SH-SY5Y (cell line): ENCODE measurements at regions not wholly inside any gene's neighbourhood (a gene's known extent, or its start where the extent isn't known, plus 50 kb on each side); places are given as distances from the start of the nearest gene placed in this dataset.

Experiments used
- GATA2 ChIP-seq: IDR thresholded peaks from 2 replicates; pipeline ENCODE4 v1.6.1; 2011; ENCODE audit warnings: mild to moderate bottlenecking, low read depth, low read length
- GATA3 ChIP-seq: IDR thresholded peaks from 2 replicates; pipeline ENCODE4 v1.6.1; 2011; ENCODE audit warnings: low read depth, mild to moderate bottlenecking, low read length, moderate library complexity

GRCh38 chr2:37842732-37843440, 82.2 kb upstream of the RMDN2 start:
- TF ChIP-seq GATA2 (no peak), GATA3 (no peak)

DNA sequence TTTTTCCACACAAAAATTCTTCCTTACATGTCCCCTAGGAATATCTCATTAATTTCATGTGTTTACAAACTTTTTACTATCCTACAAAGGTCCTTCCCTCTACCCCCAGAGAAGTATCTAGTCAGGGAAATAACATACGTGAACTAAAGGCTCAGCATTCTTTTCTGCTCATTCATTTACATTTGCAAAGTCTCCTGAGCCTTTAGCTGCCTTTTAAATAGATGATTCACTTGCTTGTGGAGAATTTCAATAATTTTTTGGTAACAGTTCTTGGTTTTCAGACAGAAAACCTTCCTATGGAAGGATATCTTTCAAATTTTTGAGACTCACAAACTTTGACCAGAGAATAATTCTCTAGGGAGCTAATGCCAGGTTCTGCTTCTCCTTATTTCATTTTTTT, 81.5 kb upstream of the RMDN2 start:
- no peak for TF ChIP-seq GATA3
- no peak for TF ChIP-seq GATA2

- TF ChIP-seq GATA2 (no peak), GATA3 (no peak)
Measured at GRCh38 chr2:37846207-37846606, 78.9 kb upstream of the RMDN2 start.

DNA sequence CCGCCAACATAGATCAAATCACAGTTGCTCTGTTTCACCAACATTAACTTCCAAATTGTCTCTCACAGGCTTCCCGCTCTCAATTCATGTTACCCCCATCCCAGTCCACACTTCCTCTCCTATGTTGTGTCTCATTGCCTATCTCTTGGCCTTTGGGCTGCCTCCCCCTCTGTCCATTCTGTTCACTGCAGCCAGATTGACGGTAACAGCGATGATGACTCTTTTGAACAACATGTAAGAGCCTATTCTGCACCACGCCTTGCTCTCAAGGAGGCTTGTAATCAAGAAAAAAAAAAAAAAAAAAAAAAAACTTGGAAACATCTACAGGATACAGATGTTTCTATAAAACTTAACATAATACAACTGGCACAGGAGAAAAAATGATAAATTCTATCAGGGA, 77.3 kb upstream of the RMDN2 start:
- TF ChIP-seq GATA2, result no peak

GRCh38 chr2:37848451-37848850, 76.6 kb upstream of the RMDN2 start:
- no peak for TF ChIP-seq GATA2
- TF ChIP-seq GATA3, result no peak

DNA sequence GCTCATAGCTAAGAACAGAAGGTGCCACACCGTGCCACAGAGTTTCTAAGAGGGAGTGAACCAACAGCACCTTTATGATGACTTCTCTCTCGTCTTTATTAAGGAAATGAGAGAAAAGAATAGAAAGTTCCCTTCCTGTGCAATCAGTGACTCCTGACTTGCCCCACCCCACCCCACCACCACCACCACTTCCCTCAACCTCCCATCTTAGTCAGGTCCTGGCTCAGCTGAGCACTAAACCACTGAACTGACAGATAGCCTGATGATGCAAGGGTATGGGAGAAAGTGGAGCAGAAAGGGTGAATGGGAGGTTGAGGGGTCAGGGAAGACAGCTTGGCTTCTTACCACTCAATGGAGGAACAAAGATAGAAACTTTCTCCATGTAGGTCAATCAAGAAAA, 75.2 kb upstream of the RMDN2 start:
- no peak for TF ChIP-seq GATA3
- TF ChIP-seq GATA2, result no peak

DNA sequence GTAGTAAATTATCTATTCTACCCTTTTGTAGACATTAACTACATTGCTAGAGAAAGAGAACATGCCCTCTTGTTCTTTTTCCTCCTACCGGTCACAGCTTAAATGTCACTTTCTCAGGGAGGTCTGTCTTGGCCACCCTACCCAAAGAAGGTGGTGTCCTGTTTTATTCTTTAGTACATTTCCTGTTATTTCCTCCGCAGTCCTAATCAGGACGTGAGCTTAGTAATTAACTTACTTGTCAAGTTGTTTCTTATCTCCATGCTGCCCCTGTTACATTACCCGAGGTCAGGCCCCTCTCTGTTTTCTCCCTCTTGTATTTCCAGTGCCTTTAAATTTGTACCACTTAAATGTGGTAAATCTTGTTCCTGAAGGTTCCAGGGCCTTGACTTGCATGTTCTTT, 73.7 kb upstream of the RMDN2 start:
- TF ChIP-seq GATA2, result peak; percentile 54; the same call in 1 of the 2 replicates
- TF ChIP-seq GATA3, result no peak

DNA sequence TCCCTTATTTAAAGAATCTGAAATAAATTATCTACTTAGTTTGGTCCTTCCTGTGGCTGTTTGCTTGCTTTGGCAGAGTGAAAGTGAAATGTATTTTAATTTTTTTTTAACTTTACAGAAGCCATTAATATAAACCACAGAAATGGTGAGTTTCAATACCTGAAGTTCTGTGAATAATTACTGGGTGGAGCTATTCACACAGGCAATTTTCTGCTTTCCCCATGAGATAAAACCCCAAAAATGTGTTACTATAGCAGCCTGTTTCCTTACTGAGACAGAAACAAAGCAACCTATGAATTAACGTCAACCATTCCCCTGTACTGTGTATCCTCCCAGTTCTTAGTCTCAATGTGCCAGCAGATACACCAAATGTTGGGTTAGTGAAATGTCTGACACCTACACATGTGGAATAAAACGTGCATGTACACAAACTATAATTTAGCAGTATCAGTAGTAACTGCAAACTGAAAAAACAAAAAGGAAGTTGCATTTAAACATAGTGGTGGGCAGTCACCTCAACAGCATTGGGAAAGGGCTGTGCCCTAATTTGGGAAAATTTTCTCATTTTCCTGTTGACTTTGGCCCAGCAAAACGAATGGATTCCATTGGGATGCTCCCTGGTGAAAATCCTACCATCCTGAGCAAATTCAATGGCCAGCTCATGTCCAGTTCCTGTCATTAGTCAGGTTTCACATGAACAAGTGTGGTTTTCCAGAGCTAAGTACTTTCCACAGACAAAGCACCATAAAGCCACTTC, 73.1 kb upstream of the RMDN2 start:
- no peak for TF ChIP-seq GATA3
- no peak for TF ChIP-seq GATA2

DNA sequence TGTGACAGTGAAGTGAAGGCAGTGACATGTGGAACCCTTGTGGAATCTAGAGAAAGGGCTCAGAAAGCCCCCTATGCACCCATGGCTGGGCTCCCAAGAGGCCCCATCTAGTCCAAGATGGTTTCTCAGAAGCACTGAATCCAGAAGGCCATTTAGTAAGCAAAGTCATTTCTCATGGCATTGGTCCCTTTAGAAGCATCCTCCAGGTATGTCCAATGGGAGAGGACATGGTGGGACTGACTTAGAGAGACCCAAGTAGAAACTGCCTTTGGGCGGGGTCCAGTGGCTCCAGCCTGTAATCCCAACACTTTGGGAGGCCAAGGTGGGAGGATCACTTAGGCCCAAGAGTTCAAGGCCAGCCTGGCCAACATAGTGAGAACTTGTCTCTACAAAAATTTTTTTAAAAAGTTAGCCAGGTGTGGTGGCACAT, 72.5 kb upstream of the RMDN2 start:
- TF ChIP-seq GATA3, result no peak

GRCh38 chr2:37854676-37855282, 70.3 kb upstream of the RMDN2 start:
- TF ChIP-seq GATA2 (peak; percentile 35; the same call in 1 of the 2 replicates), GATA3 (no peak)

DNA sequence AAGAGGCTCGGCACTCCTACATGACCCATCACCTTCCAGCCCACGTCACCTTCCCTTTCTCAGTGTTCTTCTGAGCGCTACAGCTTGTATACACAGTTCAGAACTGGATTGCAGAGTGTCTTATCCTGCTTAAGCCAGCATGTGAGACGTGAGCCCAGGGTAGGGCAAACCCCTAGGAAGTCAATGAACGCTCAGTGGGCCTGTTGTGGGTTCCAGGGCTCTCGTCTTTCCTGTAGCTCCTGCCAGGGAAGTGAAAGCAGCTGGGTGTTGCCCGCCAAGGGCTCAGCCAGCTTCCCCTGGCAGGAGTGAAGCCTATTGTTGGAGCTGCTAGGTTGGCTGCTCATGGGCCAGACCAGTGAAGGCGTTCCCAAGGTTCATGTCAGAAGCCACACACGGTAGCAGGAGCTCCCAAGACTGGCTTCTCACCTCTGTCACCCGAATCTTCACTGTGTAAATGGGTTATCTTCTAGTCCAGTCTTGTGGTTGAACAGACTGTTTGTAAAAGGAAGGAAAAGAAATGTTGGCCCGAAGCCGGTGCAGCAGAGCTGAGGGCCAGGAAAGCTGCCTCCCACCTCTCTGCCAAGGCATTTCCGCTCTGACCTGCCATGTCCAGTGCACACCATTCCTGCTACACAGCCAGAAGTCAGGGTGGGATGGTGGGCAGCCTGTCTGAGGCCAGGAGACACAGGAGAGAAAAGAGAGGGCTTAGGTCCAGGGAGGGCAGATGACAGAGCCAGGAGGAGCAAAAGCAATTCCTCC, 69.6 kb upstream of the RMDN2 start:
- no peak for TF ChIP-seq GATA3
- TF ChIP-seq GATA2, result no peak

DNA sequence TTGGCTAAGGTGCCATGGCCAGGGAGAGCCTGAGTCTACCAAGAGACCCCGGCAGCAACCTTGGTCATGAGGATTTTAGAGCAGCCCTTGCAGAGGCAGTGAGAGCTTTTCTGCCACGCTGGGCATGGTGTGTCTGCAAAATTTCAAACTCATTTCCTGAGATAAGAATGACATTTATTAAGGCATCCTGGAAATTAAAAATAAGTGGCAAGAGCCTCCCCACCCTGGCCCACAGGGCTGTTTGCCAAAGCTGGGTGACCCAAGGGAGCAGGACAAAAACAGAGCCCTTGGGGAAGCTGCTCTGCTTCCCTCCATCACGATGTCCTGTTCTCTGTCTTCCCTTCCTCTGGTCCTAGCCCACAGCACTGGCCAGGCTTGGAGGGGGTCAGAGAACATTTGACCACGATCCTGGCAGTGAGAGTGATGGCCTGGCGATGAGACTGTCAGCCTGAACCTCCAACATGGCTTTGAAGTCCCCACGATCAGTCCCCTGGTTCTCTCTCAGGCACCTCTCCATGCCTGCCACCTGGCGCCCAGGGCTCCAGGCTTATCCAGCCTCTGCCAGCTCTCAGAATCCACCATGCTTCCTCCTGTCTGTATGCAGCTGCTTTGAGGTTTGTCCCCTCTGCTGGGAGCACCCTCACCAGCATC, 68.9 kb upstream of the RMDN2 start:
- TF ChIP-seq GATA3 (0 out of 2 replicates have a peak, but pooled peaks have one; percentile 38), GATA2 (peak; percentile 96)

- TF ChIP-seq GATA3 (no peak), GATA2 (no peak)
Measured at GRCh38 chr2:37857575-37858399, 67.3 kb upstream of the RMDN2 start.
